ENCODE measurements at regions not wholly inside any gene's neighbourhood (a gene's known extent, or its start where the extent isn't known, plus 50 kb on each side); places are given as distances from the start of the nearest gene placed in this dataset.
"Not testable (repeated sequence)": the region's sequence is repeated elsewhere in the genome, so short reads cannot be mapped to it uniquely, and the experiment has no call there.

DNA sequence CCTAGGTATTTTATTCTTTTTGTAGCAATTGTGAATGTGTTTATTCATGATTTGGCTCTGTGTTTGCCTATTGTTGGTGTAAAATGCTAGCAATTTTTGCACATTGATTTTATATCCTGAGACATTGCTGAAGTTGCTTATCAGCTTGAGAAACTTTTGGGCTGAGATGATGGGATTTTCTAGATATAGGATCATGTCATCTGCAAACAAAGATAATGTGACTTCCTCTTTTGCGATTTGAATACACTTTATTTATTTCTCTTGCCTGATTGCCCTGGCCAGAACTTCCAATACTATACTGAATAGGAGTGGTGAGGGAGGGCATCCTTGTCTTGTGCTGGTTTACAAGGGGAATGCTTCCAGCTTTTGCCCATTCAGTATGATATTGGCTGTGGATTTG is 62.4 kb downstream of the CHST2 start:
- TF ChIP-seq SPI1 (IDR thresholded peaks at IDR 0.05; ENCODE audit: borderline replicate concordance, insufficient read depth, low read depth, low read length), result peak; percentile 54; the same call in 1 of the 2 replicates
- H3K9ac ChIP-seq (ENCODE audit: control insufficient read depth, insufficient read depth, low read length); POLR2A ChIA-PET; H4K20me1 ChIP-seq (ENCODE audit: control insufficient read depth, insufficient read depth); RAD21 ChIA-PET (ENCODE audit: unreplicated experiment); CTCF ChIA-PET; H3K4me3 ChIP-seq; H3K27me3 ChIP-seq (replicated peaks in 1 of 2; ENCODE audit: control insufficient read depth in 2 of 2, insufficient read depth in 2 of 2, low read length in 1 of 2); H3K9me3 ChIP-seq (replicated peaks; ENCODE audit: control insufficient read depth, insufficient read depth, low read length); H3K36me3 ChIP-seq (ENCODE audit: control insufficient read depth in 2 of 2, insufficient read depth in 2 of 2, low read length in 1 of 2); DNase-seq (ENCODE audit: low read depth, low spot score); H2AFZ ChIP-seq (ENCODE audit: control insufficient read depth, low read depth, low read length); FAIRE-seq; H3K4me1 ChIP-seq (ENCODE audit: control insufficient read depth, insufficient read depth, low read length); H3K4me2 ChIP-seq (ENCODE audit: control insufficient read depth, insufficient read depth); BruUV-seq (replicated peaks); intact Hi-C loops (cut with micrococcal nuclease; ENCODE audit: unreplicated experiment); ATAC-seq; H3K79me2 ChIP-seq (ENCODE audit: control insufficient read depth, insufficient read depth, low read length); in situ Hi-C loops (cut with MboI); H3K27ac ChIP-seq (ENCODE audit: control insufficient read depth, insufficient read depth): not testable (repeated sequence)
- SMC1A ChIA-PET (ENCODE audit: uncharacterized antibody, unreplicated experiment), result interaction anchor here (2.2 kb wide), 1 partner anchor 10 kb away, joined by 8 read pairs; no protein-coding TSS in a partner anchor
- WGBS (ENCODE audit: insufficient coverage, insufficient replicate concordance, low lambda C conversion rate, missing lambda C conversion rate), result 0% methylated on average over 1 of the region's 1 CpG

DNA sequence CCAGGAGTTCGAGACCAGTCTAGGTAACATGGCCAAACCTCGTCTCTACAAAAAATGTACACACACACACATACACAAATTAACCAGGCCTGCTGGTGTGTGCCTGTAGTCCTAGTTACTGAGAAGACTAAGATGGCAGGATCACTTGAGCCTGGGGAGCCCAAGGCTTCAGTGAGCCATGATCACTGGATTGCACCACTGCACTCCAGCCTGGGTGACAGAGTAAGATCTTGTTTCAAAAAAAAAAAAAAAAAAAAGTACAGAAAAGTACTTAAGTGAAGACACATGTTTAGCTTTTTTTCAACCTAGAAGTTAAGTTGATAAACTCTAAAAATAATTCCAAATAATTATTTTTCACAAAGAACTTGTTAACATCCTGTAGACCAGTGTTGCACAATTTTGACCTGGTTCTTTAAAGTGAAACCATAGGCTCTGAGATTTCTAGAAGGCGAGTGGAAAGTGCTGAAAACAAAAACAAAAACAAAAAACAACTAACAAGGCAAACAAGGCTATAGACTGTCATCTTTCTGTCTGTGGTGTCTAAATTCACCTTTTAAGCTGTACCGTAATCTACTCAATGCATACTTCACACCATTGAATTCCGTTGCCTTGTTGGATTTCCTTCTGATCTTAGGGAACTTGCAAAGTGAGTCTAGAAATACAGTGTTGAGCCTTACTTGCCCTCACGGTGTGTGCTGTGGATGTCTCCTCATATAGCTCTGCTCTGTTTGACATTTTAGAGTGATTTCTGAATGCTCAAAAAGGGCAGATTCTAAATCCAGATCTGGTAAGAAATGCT is 63.5 kb downstream of the CHST2 start:
- Histone ChIP-seq H3K79me2 (ENCODE audit: control insufficient read depth, insufficient read depth, low read length) (no peaks in the 10 kb centered on the region), H3K36me3 (ENCODE audit: control insufficient read depth in 2 of 2, insufficient read depth in 2 of 2, low read length in 1 of 2) (no peaks in the 10 kb centered on the region), H3K4me1 (ENCODE audit: control insufficient read depth, insufficient read depth, low read length) (no peaks in the 10 kb centered on the region; the same call in 1 of the 2 replicates), H2AFZ (ENCODE audit: control insufficient read depth, low read depth, low read length) (no peak overlapping the region), H3K4me3 (no peak overlapping the region), H4K20me1 (ENCODE audit: control insufficient read depth, insufficient read depth) (no peaks in the 10 kb centered on the region), H3K27ac (ENCODE audit: control insufficient read depth, insufficient read depth) (no peak overlapping the region), H3K4me2 (ENCODE audit: control insufficient read depth, insufficient read depth) (no peak overlapping the region), H3K9me3 (replicated peaks; ENCODE audit: control insufficient read depth, insufficient read depth, low read length) (peaks cover 3% of the 10 kb centered on the region; the same call in 2 of the 3 replicates), H3K9ac (ENCODE audit: control insufficient read depth, insufficient read depth, low read length) (no peak overlapping the region), H3K27me3 (replicated peaks in 1 of 2; ENCODE audit: control insufficient read depth in 2 of 2, insufficient read depth in 2 of 2, low read length in 1 of 2) (no peaks in the 10 kb centered on the region)
- RAD21 ChIA-PET (ENCODE audit: unreplicated experiment), result interaction anchor here (0.9 kb wide), 1 partner anchor 15 kb away, joined by 4 read pairs; no protein-coding TSS in a partner anchor
- no TSS peak for BruUV-seq (replicated peaks)
- POLR2A ChIA-PET, result interaction anchor here (0.7 kb wide), 1 partner anchor 103 kb away, joined by 3 read pairs; no protein-coding TSS in a partner anchor
- FAIRE-seq (peak; percentile 54), ATAC-seq (no peak), DNase-seq (ENCODE audit: low read depth, low spot score) (no peak)
- SMC1A ChIA-PET (ENCODE audit: uncharacterized antibody, unreplicated experiment), result interaction anchor here (0.7 to 1.2 kb wide), 4 partner anchors 13 to 250 kb away, joined by 3 read pairs; no protein-coding TSS in a partner anchor
- CTCF ChIA-PET, result interaction anchor here (0.7 kb wide), 1 partner anchor 94 kb away, joined by 3 read pairs; no protein-coding TSS in a partner anchor
- WGBS (ENCODE audit: insufficient coverage, insufficient replicate concordance, low lambda C conversion rate, missing lambda C conversion rate), result 95% methylated on average over 6 of the region's 6 CpGs
- in situ Hi-C loops (cut with MboI), result no loop called here
- intact Hi-C loops (cut with micrococcal nuclease; ENCODE audit: unreplicated experiment), result no loop called here
- TF ChIP-seq STAT3 (IDR thresholded peaks at IDR 0.05; ENCODE audit: low read depth, low read length) (no peak), SUPT20H (IDR thresholded peaks at IDR 0.05; ENCODE audit: borderline replicate concordance, control insufficient read depth, low read depth, low read length) (no peak), EED (IDR thresholded peaks at IDR 0.05; ENCODE audit: low read depth) (no peak)
- TF ChIP-seq, protein P1, sequence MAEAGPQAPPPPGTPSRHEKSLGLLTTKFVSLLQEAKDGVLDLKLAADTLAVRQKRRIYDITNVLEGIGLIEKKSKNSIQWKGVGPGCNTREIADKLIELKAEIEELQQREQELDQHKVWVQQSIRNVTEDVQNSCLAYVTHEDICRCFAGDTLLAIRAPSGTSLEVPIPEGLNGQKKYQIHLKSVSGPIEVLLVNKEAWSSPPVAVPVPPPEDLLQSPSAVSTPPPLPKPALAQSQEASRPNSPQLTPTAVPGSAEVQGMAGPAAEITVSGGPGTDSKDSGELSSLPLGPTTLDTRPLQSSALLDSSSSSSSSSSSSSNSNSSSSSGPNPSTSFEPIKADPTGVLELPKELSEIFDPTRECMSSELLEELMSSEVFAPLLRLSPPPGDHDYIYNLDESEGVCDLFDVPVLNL (IDR thresholded peaks at IDR 0.05; ENCODE audit: low read depth, low read length), result no peak
- TF ChIP-seq, protein P2, sequence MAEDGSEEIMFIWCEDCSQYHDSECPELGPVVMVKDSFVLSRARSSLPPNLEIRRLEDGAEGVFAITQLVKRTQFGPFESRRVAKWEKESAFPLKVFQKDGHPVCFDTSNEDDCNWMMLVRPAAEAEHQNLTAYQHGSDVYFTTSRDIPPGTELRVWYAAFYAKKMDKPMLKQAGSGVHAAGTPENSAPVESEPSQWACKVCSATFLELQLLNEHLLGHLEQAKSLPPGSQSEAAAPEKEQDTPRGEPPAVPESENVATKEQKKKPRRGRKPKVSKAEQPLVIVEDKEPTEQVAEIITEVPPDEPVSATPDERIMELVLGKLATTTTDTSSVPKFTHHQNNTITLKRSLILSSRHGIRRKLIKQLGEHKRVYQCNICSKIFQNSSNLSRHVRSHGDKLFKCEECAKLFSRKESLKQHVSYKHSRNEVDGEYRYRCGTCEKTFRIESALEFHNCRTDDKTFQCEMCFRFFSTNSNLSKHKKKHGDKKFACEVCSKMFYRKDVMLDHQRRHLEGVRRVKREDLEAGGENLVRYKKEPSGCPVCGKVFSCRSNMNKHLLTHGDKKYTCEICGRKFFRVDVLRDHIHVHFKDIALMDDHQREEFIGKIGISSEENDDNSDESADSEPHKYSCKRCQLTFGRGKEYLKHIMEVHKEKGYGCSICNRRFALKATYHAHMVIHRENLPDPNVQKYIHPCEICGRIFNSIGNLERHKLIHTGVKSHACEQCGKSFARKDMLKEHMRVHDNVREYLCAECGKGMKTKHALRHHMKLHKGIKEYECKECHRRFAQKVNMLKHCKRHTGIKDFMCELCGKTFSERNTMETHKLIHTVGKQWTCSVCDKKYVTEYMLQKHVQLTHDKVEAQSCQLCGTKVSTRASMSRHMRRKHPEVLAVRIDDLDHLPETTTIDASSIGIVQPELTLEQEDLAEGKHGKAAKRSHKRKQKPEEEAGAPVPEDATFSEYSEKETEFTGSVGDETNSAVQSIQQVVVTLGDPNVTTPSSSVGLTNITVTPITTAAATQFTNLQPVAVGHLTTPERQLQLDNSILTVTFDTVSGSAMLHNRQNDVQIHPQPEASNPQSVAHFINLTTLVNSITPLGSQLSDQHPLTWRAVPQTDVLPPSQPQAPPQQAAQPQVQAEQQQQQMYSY (CRISPR knock-in tag; IDR thresholded peaks at IDR 0.05), result no peak
- TF ChIP-seq, protein P3, sequence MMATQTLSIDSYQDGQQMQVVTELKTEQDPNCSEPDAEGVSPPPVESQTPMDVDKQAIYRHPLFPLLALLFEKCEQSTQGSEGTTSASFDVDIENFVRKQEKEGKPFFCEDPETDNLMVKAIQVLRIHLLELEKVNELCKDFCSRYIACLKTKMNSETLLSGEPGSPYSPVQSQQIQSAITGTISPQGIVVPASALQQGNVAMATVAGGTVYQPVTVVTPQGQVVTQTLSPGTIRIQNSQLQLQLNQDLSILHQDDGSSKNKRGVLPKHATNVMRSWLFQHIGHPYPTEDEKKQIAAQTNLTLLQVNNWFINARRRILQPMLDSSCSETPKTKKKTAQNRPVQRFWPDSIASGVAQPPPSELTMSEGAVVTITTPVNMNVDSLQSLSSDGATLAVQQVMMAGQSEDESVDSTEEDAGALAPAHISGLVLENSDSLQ (IDR thresholded peaks at IDR 0.05), result no peak

Data from GM12878 (cell line).